Retina (tissue), 1 donor: ENCODE measurements at regions not wholly inside any gene's neighbourhood (a gene's known extent, or its start where the extent isn't known, plus 50 kb on each side); places are given as distances from the start of the nearest gene placed in this dataset.

ENCODE experiments used
- DNase-seq: peaks from one replicate; pipeline ENCODE4 v3.0.0-alpha.2; 2016

DNA sequence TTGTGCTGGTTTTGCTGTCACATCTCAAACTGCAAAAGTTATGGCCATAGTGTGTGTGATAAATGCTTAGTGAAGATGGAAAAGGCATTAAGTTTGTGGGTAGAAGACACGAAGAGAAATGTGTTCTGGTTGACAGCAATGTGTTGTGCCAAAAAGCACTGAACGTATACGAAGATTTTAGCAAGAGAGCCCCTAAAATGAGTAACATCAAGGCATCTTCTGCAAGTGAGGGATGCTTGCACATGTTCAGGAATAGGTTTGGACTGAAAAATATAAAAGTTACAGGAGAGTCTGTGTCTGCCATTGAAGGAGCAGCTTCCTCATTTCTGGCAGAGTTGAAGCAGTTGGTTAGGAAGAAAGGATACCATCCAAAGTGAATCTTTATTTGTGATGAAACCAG lies 167.1 kb downstream of the ADAMTS15 start:
- DNase-seq: no peak

DNA sequence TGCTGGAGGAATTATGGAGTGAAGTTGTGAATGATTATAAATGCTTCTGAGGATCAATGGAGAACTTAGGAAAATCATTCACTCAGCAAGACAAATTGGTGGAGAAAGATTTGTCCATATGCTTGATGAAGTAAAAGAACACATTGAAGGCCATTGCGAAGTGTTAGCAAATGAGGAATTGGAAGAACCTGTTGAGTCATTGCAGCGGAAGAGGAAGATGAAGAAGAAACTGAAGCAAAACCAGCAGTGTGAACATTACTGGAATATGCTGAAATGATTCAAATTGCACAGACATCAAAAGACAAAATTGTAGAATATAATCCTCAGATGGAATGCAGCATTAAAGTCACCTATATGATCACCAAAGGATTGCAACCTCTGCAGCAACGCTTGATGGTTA lies 168.1 kb downstream of the ADAMTS15 start:
- DNase-seq: no peak

- DNase-seq: no peak
Observed at GRCh38 chr11:130617001-130617400, 168.6 kb downstream of the ADAMTS15 start.

- no peak for DNase-seq
Observed at GRCh38 chr11:130620548-130620947, 172.1 kb downstream of the ADAMTS15 start.

DNA sequence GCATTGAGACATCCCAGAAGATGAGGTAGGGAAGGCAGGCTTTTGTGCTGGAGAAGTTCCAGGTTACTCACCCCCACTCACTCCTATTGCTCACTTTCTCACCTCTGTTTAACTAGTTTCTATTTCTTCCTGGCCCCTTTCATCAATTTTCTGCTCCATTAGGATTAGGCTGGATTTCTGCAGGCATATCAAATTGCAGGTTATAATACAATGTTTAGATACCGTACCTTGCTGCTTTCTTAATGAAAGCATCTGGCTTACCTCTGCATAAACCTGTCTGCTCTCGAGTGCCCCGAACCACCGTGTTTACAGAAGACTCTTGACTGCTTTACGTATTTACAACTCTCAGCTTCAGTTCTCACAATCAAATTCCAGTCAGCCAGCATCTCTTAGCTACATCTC lies 173.7 kb downstream of the ADAMTS15 start:
- DNase-seq: no peak

- DNase-seq: peak; percentile 49
Observed at GRCh38 chr11:130623670-130624668, 175.5 kb downstream of the ADAMTS15 start.

DNA sequence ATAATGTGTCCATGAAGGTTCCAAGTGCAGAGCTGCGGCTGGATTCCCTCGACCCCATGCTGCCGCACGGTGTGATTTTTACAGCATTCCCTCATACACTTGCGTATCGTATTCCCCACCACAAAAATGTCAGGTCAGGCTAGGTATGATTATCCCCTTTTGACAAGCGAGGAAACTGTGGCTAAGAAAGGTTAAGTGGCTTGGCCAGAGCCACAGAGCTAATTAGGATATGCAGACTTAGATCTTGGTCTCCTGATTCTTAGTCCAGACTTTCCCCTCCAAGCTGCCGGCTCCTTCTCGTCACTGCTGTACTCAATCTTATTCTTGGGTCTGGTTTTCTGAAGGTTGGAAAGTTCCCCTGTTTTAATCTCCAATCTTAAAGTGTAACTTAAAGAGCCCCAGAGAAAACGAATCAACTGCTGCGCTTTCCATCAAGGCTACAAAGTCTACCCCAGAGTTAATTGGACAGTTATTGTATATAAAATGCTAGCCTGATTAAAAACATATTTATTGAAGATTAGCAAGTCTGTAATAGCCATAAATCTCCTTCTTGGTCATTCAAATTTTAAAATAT lies 176.6 kb downstream of the ADAMTS15 start:
- DNase-seq: no peak

DNA sequence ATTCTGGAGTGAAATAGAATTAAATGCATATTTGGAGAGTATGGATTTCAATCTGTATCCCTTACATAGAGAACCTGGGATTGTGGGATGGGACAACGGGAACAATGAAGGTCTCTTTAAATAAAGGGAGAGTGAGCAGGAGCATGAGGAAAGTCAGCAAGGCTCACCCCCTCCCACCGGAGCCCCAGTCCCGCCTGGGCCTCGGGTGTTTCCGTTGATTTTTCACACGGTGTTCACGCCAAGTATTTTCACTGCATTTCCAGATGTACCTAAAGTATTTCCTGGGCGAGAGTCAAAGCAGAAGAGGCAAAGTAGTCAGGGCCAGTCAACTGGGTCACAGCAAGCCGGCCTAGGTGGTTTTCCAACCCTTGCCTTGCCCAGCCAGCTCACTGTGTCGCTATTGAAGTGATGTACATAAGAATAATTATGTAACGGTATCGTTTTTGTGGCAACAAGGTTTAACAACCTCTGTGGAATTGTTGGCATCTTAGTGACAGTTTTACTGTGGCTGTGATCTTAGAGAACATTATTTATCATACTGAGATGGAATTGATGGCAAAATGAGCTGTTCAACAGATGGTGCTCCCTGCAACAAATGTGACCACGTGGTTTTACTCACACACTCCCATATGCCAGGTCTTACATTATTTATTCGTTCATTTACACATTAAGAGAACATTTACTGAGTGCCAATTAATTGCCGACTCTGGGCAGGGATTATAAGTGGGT lies 177.3 kb downstream of the ADAMTS15 start:
- DNase-seq: no peak

DNA sequence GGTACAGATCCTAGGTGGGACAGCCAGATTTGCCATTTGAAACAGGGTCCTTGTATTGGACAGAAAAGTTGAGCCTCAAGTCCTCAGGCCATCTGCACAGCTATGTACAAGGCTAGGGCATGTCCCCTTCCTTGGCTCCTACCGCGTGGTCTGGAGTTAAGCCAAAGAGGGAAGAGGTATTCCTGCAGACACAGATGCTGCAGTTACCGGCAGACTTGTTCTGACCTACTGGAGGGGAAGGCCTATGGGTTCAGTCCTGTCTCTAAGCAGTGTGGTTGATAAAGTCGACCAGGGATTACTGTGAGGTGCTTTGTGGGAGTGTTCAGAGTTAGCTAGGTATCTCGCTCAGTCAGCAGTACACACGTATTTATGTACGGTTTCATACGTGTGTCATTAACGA lies 180.6 kb downstream of the ADAMTS15 start:
- no peak for DNase-seq

DNA sequence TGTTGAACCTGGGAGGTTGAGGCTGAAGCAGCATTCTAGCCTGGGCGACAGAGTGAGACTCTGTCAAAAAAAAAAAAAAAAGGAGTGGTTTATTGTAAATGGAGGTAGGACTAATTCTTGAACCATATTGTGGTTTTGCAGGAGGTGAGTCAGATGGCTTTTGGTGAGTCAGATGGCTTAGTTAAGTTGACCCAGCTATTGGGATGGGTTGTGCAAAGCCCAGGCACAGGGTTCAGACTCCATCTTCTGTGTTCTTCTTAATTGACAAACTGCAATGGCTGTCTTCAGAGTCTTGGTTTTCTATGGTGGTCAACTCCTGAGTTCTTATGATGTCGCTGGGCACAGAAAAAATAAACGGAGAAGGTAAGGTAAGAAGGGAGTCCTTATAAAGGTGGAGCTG lies 182.7 kb downstream of the ADAMTS15 start:
- no peak for DNase-seq

- no peak for DNase-seq
Observed at GRCh38 chr11:130633466-130633865, 185.0 kb downstream of the ADAMTS15 start.

GRCh38 chr11:130634186-130634585 lies 185.7 kb downstream of the ADAMTS15 start:
- DNase-seq: no peak

DNA sequence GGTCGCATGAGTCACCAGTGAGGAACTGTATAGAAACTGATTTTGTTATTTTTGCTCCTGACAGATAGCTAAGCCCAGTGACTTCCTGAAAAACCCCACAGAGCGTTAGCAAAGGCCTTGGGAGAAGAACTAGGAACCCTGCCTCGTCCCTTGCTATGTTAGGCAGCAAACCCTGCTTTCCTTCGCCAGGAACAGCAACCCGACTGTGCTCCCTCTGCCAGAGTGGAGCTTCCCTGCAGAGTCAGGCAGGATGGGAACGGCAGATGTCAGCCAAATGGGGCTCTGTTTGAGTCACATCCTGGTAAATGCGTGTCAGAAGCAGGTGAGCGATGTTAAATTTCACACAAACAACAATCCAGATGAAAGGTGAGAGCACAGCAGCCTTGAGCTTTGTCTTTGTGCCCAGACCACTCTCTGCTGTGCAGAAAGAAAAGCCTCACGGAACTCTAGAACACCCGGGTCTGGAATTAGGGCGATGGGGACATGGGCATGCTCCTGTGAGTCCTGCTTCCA lies 186.6 kb downstream of the ADAMTS15 start:
- no peak for DNase-seq

- DNase-seq: no peak
Observed at GRCh38 chr11:130635937-130636630, 187.6 kb downstream of the ADAMTS15 start.

DNA sequence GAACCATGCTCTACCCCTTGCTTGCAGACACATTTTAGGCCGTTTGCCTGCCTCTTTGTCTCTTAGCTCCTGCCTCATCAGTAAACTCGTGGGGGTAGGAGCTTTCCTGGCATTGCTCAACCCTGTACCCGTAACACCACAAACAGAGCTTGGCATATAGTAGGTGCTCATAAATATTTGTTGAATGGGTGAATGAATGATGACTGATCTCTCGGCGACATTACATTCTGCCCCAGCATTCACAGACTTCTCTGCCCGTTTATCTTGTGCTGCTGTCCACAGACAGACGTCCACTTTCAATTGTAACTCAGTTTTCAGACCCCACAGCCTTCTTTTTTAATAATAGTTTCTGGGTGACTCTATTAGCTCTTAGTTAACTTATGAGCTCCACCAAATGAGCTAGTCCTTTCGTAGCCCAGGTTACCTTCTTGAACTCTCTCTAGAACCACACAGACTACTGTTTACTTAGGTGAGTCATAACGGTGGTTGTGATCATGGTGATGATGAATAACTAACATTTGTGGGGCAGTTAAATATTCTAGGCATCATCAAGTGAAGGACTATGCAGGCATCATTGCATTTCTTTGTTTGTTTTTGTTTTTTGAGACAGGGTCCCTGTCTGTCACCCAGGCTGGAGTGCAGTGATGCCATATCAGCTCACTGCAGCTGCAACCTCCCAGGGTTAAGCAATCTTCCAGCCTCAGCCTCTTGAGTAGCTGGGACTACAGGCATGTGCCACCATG lies 188.4 kb downstream of the ADAMTS15 start:
- no peak for DNase-seq

- DNase-seq: no peak
Observed at GRCh38 chr11:130637566-130637965, 189.1 kb downstream of the ADAMTS15 start.

- DNase-seq: no peak
Observed at GRCh38 chr11:130638033-130638432, 189.6 kb downstream of the ADAMTS15 start.

- no peak for DNase-seq
Observed at GRCh38 chr11:130638624-130639023, 190.2 kb downstream of the ADAMTS15 start.

- no peak for DNase-seq
Observed at GRCh38 chr11:130639369-130639768, 190.9 kb downstream of the ADAMTS15 start.

- no peak for DNase-seq
Observed at GRCh38 chr11:130640526-130640925, 192.1 kb downstream of the ADAMTS15 start.

GRCh38 chr11:130641876-130642275 lies 193.4 kb downstream of the ADAMTS15 start:
- DNase-seq: no peak

DNA sequence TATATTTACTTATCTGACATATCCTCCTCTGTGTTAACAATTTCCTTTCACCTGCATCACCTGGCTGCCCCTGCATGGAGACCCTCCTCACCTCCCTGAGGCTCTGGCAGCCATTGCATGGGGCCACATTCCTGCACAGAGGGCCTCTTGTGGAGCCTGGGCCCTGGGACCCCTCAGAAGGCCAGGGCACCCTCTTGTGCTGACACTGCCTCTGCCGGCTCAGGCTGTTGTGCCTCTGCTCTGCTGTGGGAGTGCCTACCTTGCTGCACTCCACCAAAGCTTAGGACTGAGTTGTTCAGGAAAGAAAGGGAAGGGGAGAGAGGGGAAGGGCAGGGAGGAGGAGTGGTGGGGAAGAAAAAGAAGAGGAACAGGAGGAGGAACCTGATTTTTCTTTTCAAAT lies 194.5 kb downstream of the ADAMTS15 start:
- no peak for DNase-seq
